GM21447 (cell line): ENCODE measurements at regions not wholly inside any gene's neighbourhood (a gene's known extent, or its start where the extent isn't known, plus 50 kb on each side); places are given as distances from the start of the nearest gene placed in this dataset.
A peak's percentile ranks its signal among the peaks of the same experiment; 100 is the strongest.
"Not testable (repeated sequence)": the region's sequence is repeated elsewhere in the genome, so short reads cannot be mapped to it uniquely, and the experiment has no call there.

Experiments
- ATAC-seq: cut with Tn5 transposase; IDR thresholded peaks from one replicate; pipeline ENCODE4 v1.9.1; 2021; ENCODE audit not compliant: unreplicated experiment

DNA sequence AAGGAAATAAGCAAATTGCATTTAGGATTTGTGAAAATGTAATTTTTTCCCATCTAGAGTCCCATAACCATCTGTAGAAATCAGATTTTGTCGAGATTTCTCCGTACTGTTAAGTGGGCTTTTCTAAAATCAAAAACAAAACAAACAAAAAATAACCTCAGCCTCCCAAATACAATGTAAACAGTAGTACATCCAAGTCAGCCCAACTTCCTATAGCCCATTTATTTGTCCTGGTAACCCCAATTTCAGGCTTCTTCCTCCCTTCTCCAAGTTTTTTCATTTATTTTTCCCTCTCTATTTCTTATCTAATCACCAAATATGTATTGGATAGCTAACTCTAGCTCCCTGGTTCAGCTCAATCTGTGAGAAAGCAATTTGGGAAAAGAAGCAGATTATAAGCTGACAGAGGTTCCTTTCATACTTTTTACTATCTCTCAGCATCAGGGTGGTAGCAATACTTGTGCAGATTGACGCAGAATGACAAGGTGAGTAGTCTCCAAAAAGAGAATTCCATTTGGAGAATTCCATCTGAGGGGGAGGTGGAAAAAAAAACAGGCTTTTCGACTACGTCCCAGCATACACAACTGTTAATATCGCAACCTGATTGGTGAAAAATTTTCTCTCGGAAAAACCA lies 132.6 kb upstream of the BTN3A2 start:
- no peak for ATAC-seq

DNA sequence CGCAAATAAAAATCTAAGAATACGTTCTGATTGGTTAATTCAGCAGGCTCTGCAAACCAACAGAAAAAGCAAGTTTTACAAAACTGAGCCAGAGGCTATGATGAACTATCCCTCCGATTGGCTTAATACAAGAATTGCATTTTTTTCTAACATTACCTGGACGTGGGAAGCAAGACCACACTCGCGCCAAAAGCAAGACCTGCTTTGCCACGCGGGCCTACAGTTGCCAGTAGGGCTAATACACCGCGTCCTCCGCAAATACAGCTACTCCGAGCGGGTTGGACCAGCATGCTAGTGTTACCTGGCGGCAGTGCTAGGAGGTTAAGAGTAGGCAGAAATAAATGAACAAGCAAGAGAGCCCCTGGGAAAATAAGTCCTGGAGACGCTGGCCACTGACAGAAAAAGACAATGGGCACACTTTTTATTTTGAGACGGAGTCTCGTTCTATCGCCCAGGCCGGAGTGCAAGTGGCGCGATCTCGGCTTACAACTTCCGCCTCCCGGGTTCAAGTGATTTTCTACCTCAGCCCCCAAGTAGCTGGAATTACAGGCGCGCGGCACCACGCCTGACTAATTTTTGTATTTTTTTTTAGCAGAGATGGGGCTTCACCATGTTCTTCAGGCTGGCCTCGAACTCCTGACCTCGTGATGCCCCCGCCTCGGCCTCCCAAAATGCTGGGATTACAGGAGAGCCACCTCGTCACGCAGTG lies 131.9 kb upstream of the BTN3A2 start:
- peak; percentile 26 for ATAC-seq

DNA sequence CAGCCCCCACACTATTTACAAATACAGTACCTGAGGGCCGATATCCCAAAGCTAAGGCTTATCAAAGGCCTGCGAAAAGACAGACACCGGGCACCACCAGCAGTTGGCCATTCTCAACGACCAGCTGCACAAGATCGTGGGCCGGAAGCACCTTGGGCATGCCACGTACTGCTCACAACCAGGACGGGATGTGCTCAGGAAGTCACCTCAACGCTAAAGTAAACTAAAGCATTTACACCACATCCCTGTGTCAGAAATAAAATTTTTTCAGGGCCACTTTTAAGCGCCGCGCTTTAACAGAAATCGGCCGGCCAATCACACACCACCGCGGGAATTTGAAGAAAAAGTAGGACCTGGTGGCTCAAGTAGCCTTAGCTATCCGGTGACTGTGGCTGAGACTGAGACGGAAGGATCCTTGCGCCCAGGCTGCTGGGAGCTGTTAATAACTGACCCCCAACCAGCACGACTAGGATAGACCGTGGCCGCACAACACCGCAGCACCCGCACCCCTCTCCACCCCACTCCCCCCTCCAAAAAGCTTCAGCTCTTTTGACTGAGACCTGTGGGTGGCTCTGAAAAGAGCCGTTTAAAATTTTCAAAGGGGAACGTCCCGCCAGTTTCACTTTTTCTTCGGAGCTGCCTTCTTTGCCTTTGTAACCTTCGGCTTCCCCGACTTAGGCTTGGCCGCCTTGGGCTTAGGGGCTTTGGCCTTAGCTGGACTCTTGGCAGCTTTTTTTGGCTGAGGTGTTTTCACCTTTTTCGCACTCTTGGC lies 131.2 kb upstream of the BTN3A2 start:
- peak; percentile 42 for ATAC-seq

DNA sequence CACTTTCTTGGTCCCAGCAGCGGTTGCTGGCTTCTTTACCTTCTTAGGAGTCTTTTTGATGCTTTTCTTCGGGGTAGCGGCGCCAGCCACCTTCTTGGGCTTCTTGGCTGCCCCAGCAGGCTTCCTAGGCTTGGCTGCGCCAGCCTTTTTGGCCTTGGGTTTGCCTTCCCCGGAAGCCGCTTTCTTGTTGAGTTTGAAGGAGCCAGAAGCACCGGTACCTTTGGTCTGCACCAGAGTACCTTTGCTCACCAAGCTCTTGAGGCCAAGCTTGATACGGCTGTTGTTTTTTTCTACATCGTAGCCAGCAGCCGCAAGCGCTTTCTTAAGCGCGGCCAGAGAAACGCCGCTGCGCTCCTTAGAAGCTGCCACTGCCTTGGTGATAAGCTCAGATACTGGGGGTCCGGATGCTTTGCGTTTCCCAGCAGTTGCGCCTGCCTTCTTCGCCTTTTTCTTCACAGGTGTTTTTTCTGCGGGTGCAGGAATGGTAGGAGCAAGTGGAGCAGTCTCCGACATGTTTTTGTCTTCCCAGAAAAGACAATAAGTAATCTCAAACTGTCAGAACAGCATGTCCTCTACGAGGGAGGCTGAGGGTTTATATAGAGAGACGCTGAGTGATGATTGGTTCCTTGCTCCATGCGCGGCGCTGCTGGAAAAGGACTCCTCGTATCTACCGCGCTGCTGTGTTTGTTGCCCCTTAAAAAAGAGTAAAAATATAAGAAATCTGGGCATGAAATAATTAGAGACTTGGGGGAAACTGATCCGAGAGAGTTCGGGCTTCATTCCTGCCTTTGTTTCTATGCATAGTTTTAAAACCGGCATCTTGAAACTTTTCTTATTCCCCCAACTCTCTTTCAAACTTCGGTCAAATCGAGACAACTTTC lies 130.3 kb upstream of the BTN3A2 start:
- ATAC-seq, result peak; percentile 37

DNA sequence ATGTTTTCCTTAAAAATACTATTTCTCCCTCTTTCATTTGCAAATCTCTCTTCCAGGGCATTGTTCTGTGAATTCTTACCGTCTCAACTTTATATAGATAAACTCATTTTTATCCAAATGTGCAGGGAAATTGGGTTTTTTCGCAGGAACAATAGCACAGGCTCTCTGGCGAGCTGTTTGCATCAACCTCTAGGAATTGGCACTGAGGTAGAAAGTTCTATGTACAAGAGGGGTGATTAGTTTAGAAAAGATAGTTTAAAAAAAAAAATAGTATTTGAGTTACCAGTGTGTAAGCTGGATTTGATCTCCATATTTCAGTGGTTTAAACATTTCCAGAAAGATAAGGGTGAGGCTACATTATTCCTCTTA lies 129.7 kb upstream of the BTN3A2 start:
- ATAC-seq, result no peak

DNA sequence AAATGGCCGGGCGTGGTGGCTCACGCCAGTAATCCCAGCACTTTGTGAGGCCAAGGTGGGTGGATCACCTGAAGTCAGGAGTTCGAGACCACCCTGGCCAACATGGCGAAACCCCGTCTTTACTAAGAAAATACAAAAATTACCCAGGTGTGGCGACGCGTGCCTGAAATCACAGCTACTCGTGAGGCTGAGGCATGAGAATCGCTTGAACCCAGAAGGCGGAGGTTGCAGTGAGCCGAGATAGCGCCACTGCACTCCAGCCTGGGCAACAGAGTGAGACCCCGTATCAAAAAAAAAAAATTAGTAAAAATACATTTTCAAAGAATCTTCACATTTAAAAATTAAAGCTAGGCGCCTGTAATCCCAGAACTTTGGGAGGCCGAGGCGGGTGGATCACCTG lies 125.6 kb upstream of the BTN3A2 start:
- not testable (repeated sequence) for ATAC-seq

DNA sequence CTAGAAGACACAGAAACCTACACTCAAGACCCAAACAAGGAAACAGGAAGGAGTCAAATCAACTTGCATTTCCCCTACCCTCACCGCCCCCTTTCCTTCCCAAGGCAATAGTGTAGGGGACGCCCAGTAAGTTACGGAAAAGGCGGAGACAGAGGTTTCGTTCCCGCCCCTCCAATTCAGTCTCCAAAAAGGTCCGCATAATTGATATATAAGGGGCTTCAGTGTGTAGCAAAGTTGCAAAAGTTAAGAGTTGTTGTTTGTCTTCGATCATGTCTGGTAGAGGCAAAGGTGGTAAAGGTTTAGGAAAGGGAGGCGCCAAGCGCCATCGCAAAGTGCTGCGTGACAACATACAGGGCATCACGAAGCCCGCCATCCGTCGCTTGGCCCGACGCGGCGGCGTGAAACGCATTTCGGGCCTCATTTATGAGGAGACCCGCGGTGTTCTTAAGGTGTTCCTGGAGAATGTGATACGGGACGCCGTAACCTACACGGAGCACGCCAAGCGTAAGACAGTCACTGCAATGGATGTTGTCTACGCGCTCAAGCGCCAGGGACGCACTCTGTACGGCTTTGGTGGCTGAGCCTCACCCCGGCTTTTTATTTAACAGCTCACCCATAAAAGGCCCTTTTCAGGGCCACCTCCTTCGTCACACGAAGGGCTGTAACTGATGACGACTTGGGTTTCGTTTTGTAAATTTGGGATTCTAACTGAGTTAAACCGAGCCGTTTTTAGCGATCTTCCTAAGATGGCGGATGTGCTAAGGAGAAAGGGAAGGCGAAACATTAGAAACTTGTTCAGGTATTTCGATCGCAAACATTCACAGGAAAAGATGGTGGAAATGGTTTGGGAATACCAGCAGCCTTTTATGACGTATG lies 124.6 kb upstream of the BTN3A2 start:
- ATAC-seq, result peak; percentile 56

DNA sequence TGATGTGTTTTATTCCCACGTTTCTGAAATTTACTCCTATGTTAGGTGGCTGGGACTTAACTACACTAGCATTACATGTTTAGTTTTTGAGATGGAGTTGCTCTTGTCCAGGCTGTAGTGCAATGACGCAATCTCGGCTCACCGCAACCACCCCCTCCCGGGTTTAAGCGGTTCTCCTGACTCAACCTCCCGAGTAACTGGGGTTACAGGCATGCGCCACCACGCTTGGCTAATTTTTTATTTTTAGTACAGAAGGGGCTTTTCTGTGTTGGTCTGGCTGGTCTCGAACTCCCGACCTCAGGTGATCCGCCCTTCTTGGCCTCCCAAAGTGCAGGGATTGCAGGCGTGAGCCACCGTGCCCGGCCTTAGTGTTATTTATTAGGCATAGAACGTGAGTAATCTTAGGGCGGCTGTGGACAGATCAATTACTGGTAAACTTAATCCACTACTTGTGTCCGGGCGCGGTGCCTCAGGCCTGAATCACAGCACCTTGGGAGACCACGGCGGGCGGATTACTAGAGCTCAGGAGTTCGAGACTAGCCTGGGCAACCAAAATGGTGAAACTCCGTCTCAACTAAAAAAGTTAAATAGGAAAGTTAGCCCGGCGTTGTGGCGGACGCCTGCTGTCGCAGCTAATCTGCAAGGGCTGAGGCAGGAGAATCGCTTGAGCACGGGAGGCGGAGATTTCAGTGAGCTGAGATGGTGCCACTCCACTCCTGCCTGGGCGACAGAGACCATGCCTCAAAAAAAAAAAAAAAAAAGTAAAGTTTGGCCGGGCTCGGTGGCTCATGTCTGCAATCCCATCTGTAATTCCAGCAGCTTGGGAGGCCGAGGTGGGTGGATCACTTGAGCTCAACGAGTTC lies 123.7 kb upstream of the BTN3A2 start:
- ATAC-seq, result peak; percentile 32

DNA sequence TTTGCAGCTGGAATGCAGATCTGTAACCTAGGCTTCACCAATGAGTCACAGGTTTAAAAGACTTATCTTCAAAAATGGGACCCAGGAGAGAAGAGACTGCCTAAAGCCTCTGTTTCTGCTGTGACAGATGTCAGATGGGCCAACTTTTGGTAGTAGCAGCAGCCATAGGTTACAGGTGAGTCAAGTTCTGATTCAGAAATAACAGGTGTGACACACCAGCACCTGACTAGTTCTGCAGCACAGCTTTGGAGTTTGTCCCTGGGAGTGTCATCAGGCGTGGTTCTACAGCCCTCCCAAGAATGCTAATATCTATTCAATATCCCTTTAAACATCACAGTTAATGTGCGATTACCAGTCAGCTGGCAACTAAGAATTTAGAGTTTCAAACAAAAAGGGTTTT lies 121.9 kb upstream of the BTN3A2 start:
- no peak for ATAC-seq

DNA sequence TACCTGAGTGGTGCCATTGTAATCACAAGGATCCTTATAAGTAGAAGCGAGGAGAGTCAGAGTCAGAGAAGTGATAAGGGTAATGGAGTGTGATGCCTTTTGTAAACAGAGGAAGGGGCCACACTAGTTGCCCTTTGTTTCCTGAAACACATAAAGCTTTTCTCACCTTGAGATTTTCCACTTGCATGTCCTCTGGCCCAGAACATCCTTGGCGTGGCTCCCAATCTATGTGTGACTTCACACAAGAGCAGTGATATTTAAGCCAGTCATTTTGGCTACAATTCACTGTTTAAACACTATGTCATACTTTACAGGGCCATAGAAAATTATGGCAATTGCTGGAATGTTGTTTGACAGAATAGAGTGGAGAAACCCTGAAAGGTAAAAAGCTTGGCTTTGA lies 121.2 kb upstream of the BTN3A2 start:
- ATAC-seq, result no peak

DNA sequence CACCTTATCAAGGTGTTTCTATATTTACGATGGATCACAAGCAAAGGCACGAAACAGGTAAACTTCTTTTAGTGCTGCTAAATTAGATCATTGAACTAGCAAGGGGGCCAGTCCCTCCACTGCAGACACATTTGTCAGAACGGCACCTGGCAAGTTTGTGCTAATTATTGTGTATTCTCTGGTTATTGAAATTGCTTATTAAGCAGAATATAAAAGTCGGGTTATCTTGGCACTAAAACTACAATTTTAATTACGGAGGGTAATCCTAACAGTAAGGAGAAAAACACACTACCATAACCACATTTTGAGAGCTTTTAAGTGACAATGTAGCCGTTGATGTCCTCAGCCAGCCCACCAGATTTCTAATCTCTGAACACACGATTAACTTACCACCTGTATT lies 118.9 kb upstream of the BTN3A2 start:
- ATAC-seq, result no peak

DNA sequence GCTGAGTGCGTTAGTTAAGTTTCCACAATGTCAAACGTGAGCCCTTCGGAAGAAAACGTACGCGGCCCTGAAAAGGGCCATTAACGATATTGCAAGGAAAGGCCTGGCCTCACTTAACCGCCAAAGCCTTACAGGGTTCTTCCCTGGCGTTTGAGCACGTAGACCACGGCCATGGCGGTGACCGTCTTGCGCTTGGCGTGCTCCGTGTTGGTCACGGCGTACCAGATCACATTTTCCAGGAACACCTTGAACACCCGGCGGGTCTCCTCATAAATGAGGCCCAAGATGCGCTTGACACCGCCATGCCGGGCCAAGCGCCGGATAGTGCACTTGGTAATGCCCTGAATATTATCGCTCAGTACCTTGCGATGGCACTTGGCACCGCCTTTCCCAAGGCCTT lies 118.4 kb upstream of the BTN3A2 start:
- no peak for ATAC-seq

DNA sequence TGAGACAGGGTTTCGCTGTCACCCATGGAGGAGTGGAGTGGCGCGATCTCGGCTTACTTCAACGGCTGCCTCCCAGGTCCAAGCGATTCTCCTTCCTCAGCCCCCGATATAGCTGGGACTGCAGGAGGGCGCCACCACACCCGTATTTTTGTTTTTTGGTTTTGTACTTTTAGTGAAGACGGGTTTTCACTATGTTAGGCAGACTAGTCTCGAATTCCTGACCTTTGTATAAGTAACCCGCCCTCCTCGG lies 115.4 kb upstream of the BTN3A2 start:
- ATAC-seq, result peak; percentile 24

DNA sequence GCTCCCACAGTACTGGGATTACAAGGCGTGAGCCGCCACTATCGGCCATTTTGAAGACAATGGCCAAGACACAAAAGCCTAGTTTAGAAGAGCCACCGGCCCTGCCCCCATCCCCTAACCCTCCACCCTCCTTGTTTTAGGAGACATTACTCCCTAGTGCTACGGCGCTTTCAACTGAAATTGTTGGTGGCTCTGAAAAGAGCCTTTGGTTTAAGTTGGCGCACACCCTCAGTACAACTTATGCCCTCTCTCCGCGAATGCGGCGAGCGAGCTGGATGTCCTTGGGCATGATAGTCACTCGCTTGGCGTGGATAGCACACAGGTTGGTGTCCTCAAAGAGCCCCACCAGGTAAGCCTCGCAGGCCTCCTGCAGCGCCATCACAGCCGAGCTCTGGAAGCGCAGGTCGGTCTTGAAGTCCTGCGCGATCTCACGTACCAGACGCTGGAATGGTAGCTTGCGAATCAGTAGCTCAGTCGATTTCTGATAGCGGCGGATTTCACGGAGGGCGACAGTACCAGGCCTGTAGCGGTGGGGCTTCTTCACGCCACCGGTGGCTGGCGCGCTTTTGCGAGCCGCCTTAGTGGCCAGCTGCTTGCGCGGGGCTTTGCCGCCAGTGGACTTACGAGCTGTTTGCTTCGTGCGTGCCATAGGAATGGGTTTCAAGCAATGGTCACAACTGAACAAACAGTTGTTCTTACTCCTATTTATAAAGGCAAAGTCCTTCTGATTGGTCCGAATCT lies 114.9 kb upstream of the BTN3A2 start:
- peak; percentile 43 for ATAC-seq

DNA sequence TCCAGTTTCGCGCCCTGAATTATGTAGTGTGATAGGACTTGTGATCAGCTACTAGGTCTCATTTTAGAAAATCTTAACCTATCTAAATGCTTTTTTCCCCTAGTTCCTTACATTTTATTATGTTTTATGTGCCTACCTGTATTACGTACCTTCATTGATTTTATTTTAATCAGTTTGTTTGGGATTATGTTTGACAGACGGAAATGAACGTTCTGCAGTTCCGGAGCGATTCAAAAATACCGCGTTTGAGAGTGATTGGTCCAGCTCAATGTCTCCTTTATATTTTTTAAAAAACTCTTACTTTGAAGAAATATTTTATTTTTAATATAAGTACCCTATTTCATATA lies 114.3 kb upstream of the BTN3A2 start:
- ATAC-seq, result peak; percentile 17

DNA sequence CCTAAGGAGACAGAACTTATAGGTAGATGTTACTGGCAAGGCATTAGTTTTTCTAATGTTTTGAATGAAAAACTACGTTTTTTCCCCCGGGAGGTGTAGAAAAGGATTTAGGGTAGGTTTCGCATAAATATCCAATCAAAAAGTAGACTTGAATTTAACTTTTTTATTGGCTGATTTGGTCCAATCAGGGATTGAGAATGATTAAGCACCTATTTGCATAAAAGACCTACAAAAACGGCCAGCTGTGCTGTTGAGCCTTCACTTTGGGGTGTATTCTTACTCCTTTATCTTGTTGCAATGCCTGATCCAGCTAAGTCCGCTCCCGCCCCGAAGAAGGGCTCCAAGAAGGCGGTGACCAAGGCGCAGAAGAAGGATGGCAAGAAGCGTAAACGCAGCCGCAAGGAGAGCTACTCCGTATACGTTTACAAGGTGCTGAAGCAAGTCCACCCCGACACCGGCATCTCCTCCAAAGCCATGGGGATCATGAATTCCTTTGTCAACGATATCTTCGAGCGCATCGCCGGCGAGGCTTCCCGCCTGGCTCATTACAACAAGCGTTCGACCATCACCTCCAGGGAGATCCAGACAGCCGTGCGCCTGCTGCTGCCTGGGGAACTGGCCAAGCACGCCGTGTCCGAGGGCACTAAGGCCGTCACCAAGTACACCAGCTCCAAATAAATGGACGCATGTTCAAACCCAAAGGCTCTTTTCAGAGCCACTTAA lies 113.5 kb upstream of the BTN3A2 start:
- peak; percentile 44 for ATAC-seq

DNA sequence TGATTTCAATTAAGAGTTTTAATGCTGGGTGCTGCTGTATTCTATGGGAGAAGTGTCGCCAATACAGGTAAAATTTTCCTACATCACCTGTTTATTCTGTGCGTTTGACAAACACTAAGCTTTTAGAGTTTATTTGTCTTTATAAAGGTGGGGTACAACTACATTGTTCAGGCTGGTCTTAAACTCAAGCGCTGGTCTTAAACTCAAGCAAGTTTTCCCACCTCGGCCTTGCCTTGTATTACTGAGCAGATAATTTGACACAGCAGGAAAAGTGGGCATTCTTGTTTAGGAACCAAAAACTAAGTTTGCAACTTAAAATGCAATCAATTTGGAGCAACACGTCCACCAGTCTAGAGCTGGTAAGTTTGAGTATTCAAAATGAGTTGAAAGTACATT lies 112.9 kb upstream of the BTN3A2 start:
- ATAC-seq, result no peak

DNA sequence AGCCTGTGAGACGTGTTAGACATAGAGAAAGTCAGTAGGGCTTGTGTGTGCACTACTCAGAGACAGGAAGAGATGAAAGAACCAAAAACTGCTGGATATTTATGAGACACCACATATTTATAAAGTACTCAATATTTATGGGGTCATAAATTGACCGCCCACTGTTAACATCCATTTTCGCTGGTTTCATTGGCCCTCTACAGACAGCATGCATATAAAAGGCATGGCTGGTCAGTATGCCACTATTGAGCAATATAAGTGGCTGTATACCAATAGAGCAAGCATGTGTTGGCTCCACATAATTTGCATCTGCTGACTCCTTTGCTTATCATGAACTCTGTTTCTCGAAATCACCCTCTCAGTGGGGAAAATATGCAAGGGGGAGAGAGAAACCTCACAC lies 110.3 kb upstream of the BTN3A2 start:
- ATAC-seq, result no peak
